WI38 (cell line): ENCODE measurements at regions not wholly inside any gene's neighbourhood (a gene's known extent, or its start where the extent isn't known, plus 50 kb on each side); places are given as distances from the start of the nearest gene placed in this dataset.

Experiments used
- H3K4me3 ChIP-seq: 2 replicates; pipeline ENCODE4 v1.5.1; 2011; ENCODE audit warnings: low read depth, mild to moderate bottlenecking, control low read depth, low read length
- TF ChIP-seq, protein P1 (sequence below): IDR thresholded peaks from 2 replicates; pipeline ENCODE4 v1.5.1; 2012; ENCODE audit warnings: low read depth, mild to moderate bottlenecking, control low read depth, low read length

GRCh38 chr5:38648703-38649291, 92.4 kb upstream of the LIFR start:
- H3K4me3 ChIP-seq, result no peak overlapping the region
- TF ChIP-seq, protein P1, sequence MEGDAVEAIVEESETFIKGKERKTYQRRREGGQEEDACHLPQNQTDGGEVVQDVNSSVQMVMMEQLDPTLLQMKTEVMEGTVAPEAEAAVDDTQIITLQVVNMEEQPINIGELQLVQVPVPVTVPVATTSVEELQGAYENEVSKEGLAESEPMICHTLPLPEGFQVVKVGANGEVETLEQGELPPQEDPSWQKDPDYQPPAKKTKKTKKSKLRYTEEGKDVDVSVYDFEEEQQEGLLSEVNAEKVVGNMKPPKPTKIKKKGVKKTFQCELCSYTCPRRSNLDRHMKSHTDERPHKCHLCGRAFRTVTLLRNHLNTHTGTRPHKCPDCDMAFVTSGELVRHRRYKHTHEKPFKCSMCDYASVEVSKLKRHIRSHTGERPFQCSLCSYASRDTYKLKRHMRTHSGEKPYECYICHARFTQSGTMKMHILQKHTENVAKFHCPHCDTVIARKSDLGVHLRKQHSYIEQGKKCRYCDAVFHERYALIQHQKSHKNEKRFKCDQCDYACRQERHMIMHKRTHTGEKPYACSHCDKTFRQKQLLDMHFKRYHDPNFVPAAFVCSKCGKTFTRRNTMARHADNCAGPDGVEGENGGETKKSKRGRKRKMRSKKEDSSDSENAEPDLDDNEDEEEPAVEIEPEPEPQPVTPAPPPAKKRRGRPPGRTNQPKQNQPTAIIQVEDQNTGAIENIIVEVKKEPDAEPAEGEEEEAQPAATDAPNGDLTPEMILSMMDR, result no peak

DNA sequence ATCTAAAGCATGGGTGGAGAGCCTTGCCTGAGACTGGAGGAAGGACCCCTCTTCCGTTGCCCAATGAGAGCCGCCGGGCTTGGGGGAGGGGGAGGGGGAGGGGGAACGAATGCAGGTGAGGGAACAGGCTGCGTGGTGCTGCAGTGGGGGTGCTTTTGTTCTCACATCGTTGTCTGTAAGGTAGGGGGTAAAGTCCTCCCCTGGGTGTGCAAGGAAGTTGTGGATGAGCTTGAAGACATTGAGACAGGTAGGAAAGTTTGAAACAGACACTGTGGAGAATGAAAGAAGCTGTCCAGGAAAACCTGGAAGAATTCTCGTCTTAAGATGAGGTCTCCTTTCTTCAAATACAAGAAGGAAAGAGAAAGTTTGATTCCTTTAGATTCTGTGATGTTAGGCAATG, 94.1 kb upstream of the LIFR start:
- H3K4me3 ChIP-seq, result no peak overlapping the region
- TF ChIP-seq, protein P1, result no peak

DNA sequence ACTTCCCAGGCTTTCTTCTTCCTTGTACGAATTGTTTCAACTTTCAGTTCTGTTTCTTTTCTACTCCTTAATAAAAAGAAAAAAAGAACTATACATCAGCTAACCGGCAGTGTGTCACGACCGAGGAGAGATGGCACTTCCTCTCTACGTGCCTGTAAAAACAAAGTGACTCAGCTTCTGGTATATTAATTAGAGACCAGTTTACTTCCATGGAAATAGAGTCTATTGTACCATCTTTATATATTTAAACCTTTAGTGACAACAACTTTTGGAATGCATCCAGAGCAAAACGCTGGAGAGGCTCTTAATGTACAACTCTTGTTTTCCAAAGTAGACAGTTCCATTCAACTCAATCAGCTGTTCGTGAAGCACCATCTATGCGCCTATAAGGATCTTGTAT, 94.5 kb upstream of the LIFR start:
- TF ChIP-seq, protein P1, result no peak
- no peak overlapping the region for H3K4me3 ChIP-seq

GRCh38 chr5:38651806-38652205, 95.4 kb upstream of the LIFR start:
- H3K4me3 ChIP-seq, result no peak overlapping the region
- TF ChIP-seq, protein P1, result no peak

- TF ChIP-seq, protein P1, result no peak
- H3K4me3 ChIP-seq, result no peak overlapping the region
Observed at GRCh38 chr5:38653389-38653788, 96.9 kb upstream of the LIFR start.

DNA sequence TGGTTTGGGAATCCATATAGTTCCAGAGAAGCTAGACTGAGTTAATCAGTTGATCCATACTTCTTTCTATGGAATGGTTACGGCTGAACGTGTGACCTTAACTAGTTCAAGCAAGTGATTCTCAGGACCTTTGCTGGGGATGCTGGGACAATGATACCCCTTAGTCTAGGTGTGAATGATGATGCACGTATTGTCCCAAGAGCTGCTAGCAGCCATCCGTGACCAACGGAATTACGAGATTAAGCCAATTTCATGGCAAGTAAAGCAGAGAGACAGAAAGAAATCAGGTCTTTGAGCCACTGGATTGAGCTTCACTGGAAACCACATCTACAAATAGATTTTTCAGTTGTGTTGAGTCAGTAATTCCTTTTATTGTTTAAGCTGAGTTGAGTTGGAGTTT, 99.2 kb upstream of the LIFR start:
- H3K4me3 ChIP-seq, result no peak overlapping the region
- TF ChIP-seq, protein P1, result no peak

DNA sequence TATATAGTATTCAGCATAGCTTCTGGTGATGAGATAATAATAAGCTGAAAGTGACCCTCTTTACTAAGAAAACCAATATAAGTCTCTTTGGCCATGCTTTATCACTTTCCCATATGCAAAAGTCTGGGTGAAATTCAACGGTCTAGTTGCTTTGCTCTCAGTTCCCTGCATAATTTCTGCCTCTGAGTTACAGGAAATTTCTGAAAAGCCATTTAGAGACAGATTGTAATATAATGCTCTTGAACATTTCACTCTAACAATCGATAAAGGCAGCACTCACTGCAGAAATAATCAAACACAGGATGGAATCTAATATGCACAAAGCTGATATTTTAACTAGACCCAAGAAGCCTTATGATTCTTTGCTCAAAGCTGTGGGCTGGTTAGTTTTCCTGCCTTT, 100.1 kb upstream of the LIFR start:
- TF ChIP-seq, protein P1, result no peak
- H3K4me3 ChIP-seq, result no peak overlapping the region
